WTC11 (cell line): ENCODE measurements at regions not wholly inside any gene's neighbourhood (a gene's known extent, or its start where the extent isn't known, plus 50 kb on each side); places are given as distances from the start of the nearest gene placed in this dataset.
A peak's percentile ranks its signal among the peaks of the same experiment; 100 is the strongest.

Experiments used
- ATAC-seq: fragments of 200-7000 bp; cut with Tn5 transposase; 2 replicates; pipeline ENCODE4 v1.10.0; 2021; ENCODE audit warnings: mild to moderate bottlenecking, moderate library complexity
- CTCF ChIA-PET: fragments of 300-600 bp; sonication (Branson Sonifier 250); formaldehyde crosslinking; loops from one replicate; lab custom pipeline; 2021; ENCODE audit warnings: antibody characterized with exemption; lab: Charles Lee
- POLR2A ChIA-PET: fragments of 350-600 bp; sonication (Branson Sonifier 250); formaldehyde crosslinking; loops from one replicate; lab custom pipeline; 2021; ENCODE audit warnings: antibody characterized with exemption; lab: Charles Lee
- DNase-seq: peaks from one replicate; pipeline ENCODE4 v3.0.0; 2021; ENCODE audit warnings: low spot score
- H3K27ac Mint-ChIP-seq: 2 replicates; pipeline ENCODE4 v1.8.0; 2021; ENCODE audit warnings: mixed read lengths
- H3K27me3 Mint-ChIP-seq: 2 replicates; pipeline ENCODE4 v1.8.0; 2021; ENCODE audit warnings: low read depth, mild to moderate bottlenecking, moderate library complexity, mixed read lengths
- H3K36me3 Mint-ChIP-seq: 2 replicates; pipeline ENCODE4 v1.8.0; 2021; ENCODE audit warnings: mixed read lengths
- H3K4me1 Mint-ChIP-seq: 2 replicates; pipeline ENCODE4 v1.8.0; 2022; ENCODE audit warnings: mixed read lengths
- H3K4me3 Mint-ChIP-seq: 2 replicates; pipeline ENCODE4 v1.8.0; 2021; ENCODE audit warnings: mild to moderate bottlenecking, moderate library complexity, mixed read lengths
- H3K9me3 Mint-ChIP-seq: 2 replicates; pipeline ENCODE4 v1.8.0; 2021; ENCODE audit warnings: mixed read lengths
- ATF6 ChIP-seq: sonication (generic); formaldehyde crosslinking; IDR thresholded peaks from 2 replicates; pipeline ENCODE4 v1.8.1; 2023; ENCODE audit warnings: mild to moderate bottlenecking, missing genetic modification reagents
- CREM ChIP-seq: sonication (generic); formaldehyde crosslinking; IDR thresholded peaks from 2 replicates; pipeline ENCODE4 v1.8.1; 2022; ENCODE audit warnings: mild to moderate bottlenecking, missing genetic modification reagents, moderate library complexity
- ELF4 ChIP-seq: sonication (generic); formaldehyde crosslinking; IDR thresholded peaks from 2 replicates; pipeline ENCODE4 v1.8.1; 2022; ENCODE audit warnings: low read depth, mild to moderate bottlenecking, moderate library complexity, missing genetic modification reagents
- FOXP4 ChIP-seq: sonication (generic); formaldehyde crosslinking; IDR thresholded peaks from 2 replicates; pipeline ENCODE4 v1.8.0; 2022; ENCODE audit warnings: mild to moderate bottlenecking, missing genetic modification reagents
- PRDM15 ChIP-seq: sonication (generic); formaldehyde crosslinking; IDR thresholded peaks from 2 replicates; pipeline ENCODE4 v1.8.0; 2022; ENCODE audit warnings: missing genetic modification reagents
- TCF7 ChIP-seq: sonication (generic); formaldehyde crosslinking; IDR thresholded peaks from 2 replicates; pipeline ENCODE4 v1.8.0; 2022; ENCODE audit warnings: mild to moderate bottlenecking, low read depth, missing genetic modification reagents, moderate library complexity
- ZNF232 ChIP-seq: sonication (generic); formaldehyde crosslinking; IDR thresholded peaks from 2 replicates; pipeline ENCODE4 v1.8.0; 2022; ENCODE audit warnings: mild to moderate bottlenecking, missing genetic modification reagents
- ZNF317 ChIP-seq: sonication (generic); formaldehyde crosslinking; IDR thresholded peaks from 2 replicates; pipeline ENCODE4 v1.8.1; 2023; ENCODE audit warnings: low read depth, mild to moderate bottlenecking, moderate library complexity, missing genetic modification reagents, borderline replicate concordance
- TF ChIP-seq, protein P1 (sequence below): fragments of 250-450 bp; sonication (Bioruptor Pico); IDR thresholded peaks from 2 replicates; pipeline ENCODE4 v1.9.0; 2021; ENCODE audit warnings: mild to moderate bottlenecking, borderline replicate concordance

- H3K9me3 Mint-ChIP-seq: peaks cover 18% of the 10 kb centered on the region
- no peak for DNase-seq
- no peak for ATAC-seq
- no peak overlapping the region for H3K4me3 Mint-ChIP-seq
- ChIA-PET CTCF (no interaction called here), POLR2A (no interaction called here)
- H3K27me3 Mint-ChIP-seq: no peaks in the 10 kb centered on the region; the same call in none of the 2 replicates
- TF ChIP-seq ZNF317 (CRISPR knock-in tag) (no peak), FOXP4 (no peak), TCF7 (CRISPR knock-in tag) (no peak), CREM (CRISPR knock-in tag) (no peak)
- H3K4me1 Mint-ChIP-seq: peaks cover 12% of the 10 kb centered on the region
- H3K36me3 Mint-ChIP-seq: no peaks in the 10 kb centered on the region
- H3K27ac Mint-ChIP-seq: no peak overlapping the region
Observed at GRCh38 chr21:41061701-41062100, 106.3 kb upstream of the BACE2 start.

DNA sequence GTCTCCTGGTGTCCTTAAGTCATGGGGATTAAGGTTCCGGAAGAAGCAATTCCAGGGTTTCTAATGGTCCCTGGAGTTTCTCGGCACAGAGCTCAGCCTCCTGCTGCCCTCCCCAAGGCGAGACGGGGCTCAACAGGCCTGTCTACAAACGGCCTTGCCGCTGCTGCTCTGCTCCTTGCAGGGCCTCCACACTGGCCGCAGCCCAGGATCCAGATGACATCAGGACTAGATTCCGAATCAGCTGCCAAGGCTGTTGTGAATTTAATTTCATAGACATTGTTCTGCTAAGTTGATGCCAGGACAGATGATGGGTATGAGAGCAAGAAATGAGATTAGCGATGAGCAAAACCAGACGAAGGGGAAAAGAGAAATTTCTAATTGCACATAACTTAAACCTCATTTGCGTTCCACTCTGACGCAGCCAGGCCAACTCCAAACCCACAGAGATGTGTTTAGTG is 103.6 kb upstream of the BACE2 start:
- H3K27me3 Mint-ChIP-seq: peaks cover 7% of the 10 kb centered on the region
- CTCF ChIA-PET: interaction anchor here (0.7 to 1.1 kb wide), 4 partner anchors 10 to 1156 kb away, joined by 3 to 4 read pairs (median 3); no protein-coding TSS in a partner anchor
- H3K4me3 Mint-ChIP-seq: no peak overlapping the region
- H3K4me1 Mint-ChIP-seq: peaks cover 26% of the 10 kb centered on the region
- POLR2A ChIA-PET: interaction anchor here (0.5 to 0.6 kb wide), 2 partner anchors 183 to 637 kb away, joined by 3 to 5 read pairs; no protein-coding TSS in a partner anchor
- H3K36me3 Mint-ChIP-seq: no peaks in the 10 kb centered on the region
- no peak overlapping the region for H3K27ac Mint-ChIP-seq
- DNase-seq: no peak
- peaks cover 10% of the 10 kb centered on the region for H3K9me3 Mint-ChIP-seq
- ATAC-seq: peak; percentile 56
- TF ChIP-seq PRDM15 (CRISPR knock-in tag) (peak; percentile 65), FOXP4 (no peak), ATF6 (no peak)

- CTCF ChIA-PET: no interaction called here
- DNase-seq (no peak), ATAC-seq (no peak)
- H3K4me3 Mint-ChIP-seq: no peak overlapping the region
- no peaks in the 10 kb centered on the region for H3K36me3 Mint-ChIP-seq
- POLR2A ChIA-PET: no interaction called here
- peaks cover 7% of the 10 kb centered on the region for H3K27me3 Mint-ChIP-seq
- TF ChIP-seq ZNF232 (CRISPR knock-in tag) (no peak), ELF4 (CRISPR knock-in tag) (no peak), ZNF317 (CRISPR knock-in tag) (no peak)
- TF ChIP-seq, protein P1, sequence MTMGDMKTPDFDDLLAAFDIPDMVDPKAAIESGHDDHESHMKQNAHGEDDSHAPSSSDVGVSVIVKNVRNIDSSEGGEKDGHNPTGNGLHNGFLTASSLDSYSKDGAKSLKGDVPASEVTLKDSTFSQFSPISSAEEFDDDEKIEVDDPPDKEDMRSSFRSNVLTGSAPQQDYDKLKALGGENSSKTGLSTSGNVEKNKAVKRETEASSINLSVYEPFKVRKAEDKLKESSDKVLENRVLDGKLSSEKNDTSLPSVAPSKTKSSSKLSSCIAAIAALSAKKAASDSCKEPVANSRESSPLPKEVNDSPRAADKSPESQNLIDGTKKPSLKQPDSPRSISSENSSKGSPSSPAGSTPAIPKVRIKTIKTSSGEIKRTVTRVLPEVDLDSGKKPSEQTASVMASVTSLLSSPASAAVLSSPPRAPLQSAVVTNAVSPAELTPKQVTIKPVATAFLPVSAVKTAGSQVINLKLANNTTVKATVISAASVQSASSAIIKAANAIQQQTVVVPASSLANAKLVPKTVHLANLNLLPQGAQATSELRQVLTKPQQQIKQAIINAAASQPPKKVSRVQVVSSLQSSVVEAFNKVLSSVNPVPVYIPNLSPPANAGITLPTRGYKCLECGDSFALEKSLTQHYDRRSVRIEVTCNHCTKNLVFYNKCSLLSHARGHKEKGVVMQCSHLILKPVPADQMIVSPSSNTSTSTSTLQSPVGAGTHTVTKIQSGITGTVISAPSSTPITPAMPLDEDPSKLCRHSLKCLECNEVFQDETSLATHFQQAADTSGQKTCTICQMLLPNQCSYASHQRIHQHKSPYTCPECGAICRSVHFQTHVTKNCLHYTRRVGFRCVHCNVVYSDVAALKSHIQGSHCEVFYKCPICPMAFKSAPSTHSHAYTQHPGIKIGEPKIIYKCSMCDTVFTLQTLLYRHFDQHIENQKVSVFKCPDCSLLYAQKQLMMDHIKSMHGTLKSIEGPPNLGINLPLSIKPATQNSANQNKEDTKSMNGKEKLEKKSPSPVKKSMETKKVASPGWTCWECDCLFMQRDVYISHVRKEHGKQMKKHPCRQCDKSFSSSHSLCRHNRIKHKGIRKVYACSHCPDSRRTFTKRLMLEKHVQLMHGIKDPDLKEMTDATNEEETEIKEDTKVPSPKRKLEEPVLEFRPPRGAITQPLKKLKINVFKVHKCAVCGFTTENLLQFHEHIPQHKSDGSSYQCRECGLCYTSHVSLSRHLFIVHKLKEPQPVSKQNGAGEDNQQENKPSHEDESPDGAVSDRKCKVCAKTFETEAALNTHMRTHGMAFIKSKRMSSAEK (CRISPR knock-in tag): no peak
- TF ChIP-seq, all 79 proteins: peak for 0
- Mint-ChIP-seq H3K4me1 (peaks cover 26% of the 10 kb centered on the region), H3K9me3 (peaks cover 10% of the 10 kb centered on the region), H3K27ac (no peak overlapping the region)
Observed at GRCh38 chr21:41064951-41065350, 103.0 kb upstream of the BACE2 start.
